Esophagus squamous epithelium (tissue), 4 donors: ENCODE measurements at regions not wholly inside any gene's neighbourhood (a gene's known extent, or its start where the extent isn't known, plus 50 kb on each side); places are given as distances from the start of the nearest gene placed in this dataset.

Experiments
- CTCF ChIP-seq, 6 experiments: fragments of 450-650 bp in 4 of 6; fragments of 200-600 bp in 2 of 6; sonication (generic) in 2 of 6; IDR thresholded peaks; one replicate each; pipeline ENCODE4 v1.5.1; 2016 to 2019; ENCODE audit warnings: antibody characterized with exemption in 6 of 6, mild to moderate bottlenecking in 4 of 6, moderate library complexity in 4 of 6
- POLR2A ChIP-seq, 4 donors: fragments of 450-650 bp; IDR thresholded peaks; one replicate each; pipeline ENCODE4 v1.6.1; 2017; ENCODE audit warnings: antibody characterized with exemption in 4 of 4, mild to moderate bottlenecking in 4 of 4, moderate library complexity in 3 of 4

GRCh38 chr14:21804981-21805380, 131.4 kb upstream of the OR4E1 start:
- TF ChIP-seq CTCF (IDR thresholded peaks at IDR 0.05) (no peak), POLR2A (IDR thresholded peaks at IDR 0.05) (no peak)
